Spinal cord (tissue), 9 donors: ENCODE measurements at regions not wholly inside any gene's neighbourhood (a gene's known extent, or its start where the extent isn't known, plus 50 kb on each side); places are given as distances from the start of the nearest gene placed in this dataset.

Source experiments
- DNase-seq, 6 donors: peaks; one replicate each; pipeline versions ENCODE4 v3.0.0 to v3.0.0-alpha.2; 2013 to 2015; ENCODE audit warnings: low spot score in 6 of 6, low read depth in 4 of 6
- H3K27ac ChIP-seq: one replicate; pipeline ENCODE4 v1.5.1; 2013; ENCODE audit warnings: low read depth, low read length, control low read depth
- H3K27me3 ChIP-seq: one replicate; pipeline ENCODE4 v1.6.1; 2013; ENCODE audit warnings: low read length; ENCODE audit not compliant: control insufficient read depth, insufficient read depth
- H3K36me3 ChIP-seq: one replicate; pipeline ENCODE4 v1.6.1; 2013; ENCODE audit warnings: low read length; ENCODE audit not compliant: control insufficient read depth, insufficient read depth
- H3K4me1 ChIP-seq: one replicate; pipeline ENCODE4 v1.6.1; 2013; ENCODE audit warnings: low read length; ENCODE audit not compliant: control insufficient read depth, insufficient read depth
- H3K4me3 ChIP-seq: one replicate; pipeline ENCODE4 v1.5.1; 2013; ENCODE audit warnings: low read depth, low read length, control low read depth
- H3K9me3 ChIP-seq: one replicate; pipeline ENCODE4 v1.6.1; 2013; ENCODE audit warnings: low read length; ENCODE audit not compliant: control insufficient read depth, insufficient read depth
- WGBS: methylation state at CpG from one replicate; pipeline ENCODE4 v1.1.5; 2013; ENCODE audit warnings: missing lambda C conversion rate; ENCODE audit not compliant: insufficient coverage; 5-methylcytosine and 5-hydroxymethylcytosine counted together
- donor health status: healthy.

- Histone ChIP-seq H3K4me3 (no peak overlapping the region), H3K4me1 (peaks cover 16% of the 10 kb centered on the region), H3K27ac (no peak overlapping the region), H3K36me3 (no peaks in the 10 kb centered on the region), H3K9me3 (peaks cover 6% of the 10 kb centered on the region), H3K27me3 (no peaks in the 10 kb centered on the region)
- 92% methylated on average over 5 of the region's 8 CpGs for WGBS
- DNase-seq, result no peak
Measured at GRCh38 chr22:49328630-49329405, 498.9 kb downstream of the BRD1 start.

GRCh38 chr22:49328118-49328475 is 499.6 kb downstream of the BRD1 start:
- peaks cover 10% of the 10 kb centered on the region for H3K4me1 ChIP-seq
- no peaks in the 10 kb centered on the region for H3K27me3 ChIP-seq
- H3K9me3 ChIP-seq, result peaks cover 6% of the 10 kb centered on the region
- 79% methylated on average over 6 of the region's 6 CpGs for WGBS
- no peaks in the 10 kb centered on the region for H3K36me3 ChIP-seq
- no peak overlapping the region for H3K27ac ChIP-seq
- no peak for DNase-seq
- H3K4me3 ChIP-seq, result no peak overlapping the region

GRCh38 chr22:49327411-49328117 is 500.1 kb downstream of the BRD1 start:
- DNase-seq, result peak in 1 of 6 donors; percentile 52

GRCh38 chr22:49326558-49326957 is 501.1 kb downstream of the BRD1 start:
- H3K27me3 ChIP-seq, result peaks cover 2% of the 10 kb centered on the region
- no peaks in the 10 kb centered on the region for H3K36me3 ChIP-seq
- DNase-seq, result no peak
- H3K9me3 ChIP-seq, result peaks cover 6% of the 10 kb centered on the region
- H3K4me1 ChIP-seq, result peaks cover 21% of the 10 kb centered on the region
- no peak overlapping the region for H3K27ac ChIP-seq
- no CpG with 5 or more reads among the region's 5 CpGs for WGBS
- H3K4me3 ChIP-seq, result no peak overlapping the region

More at GRCh38 chr22:49327411-49328117, 500.1 kb downstream of the BRD1 start:
- H3K36me3 ChIP-seq, result no peaks in the 10 kb centered on the region
- H3K9me3 ChIP-seq, result peaks cover 6% of the 10 kb centered on the region
- H3K27ac ChIP-seq, result no peak overlapping the region
- no peaks in the 10 kb centered on the region for H3K27me3 ChIP-seq
- H3K4me1 ChIP-seq, result peaks cover 12% of the 10 kb centered on the region
- no peak overlapping the region for H3K4me3 ChIP-seq
- 74% methylated on average over 5 of the region's 9 CpGs for WGBS

- peaks cover 2% of the 10 kb centered on the region for H3K27me3 ChIP-seq
- no peak for DNase-seq
- H3K4me1 ChIP-seq, result peaks cover 25% of the 10 kb centered on the region
- H3K36me3 ChIP-seq, result no peaks in the 10 kb centered on the region
- H3K9me3 ChIP-seq, result peaks cover 6% of the 10 kb centered on the region
- H3K27ac ChIP-seq, result no peak overlapping the region
- 89% methylated on average over 25 of the region's 25 CpGs for WGBS
- H3K4me3 ChIP-seq, result no peak overlapping the region
Measured at GRCh38 chr22:49325531-49326395, 501.9 kb downstream of the BRD1 start.

GRCh38 chr22:49324527-49325491 is 502.9 kb downstream of the BRD1 start:
- no peak overlapping the region for H3K4me3 ChIP-seq
- 87% methylated on average over 26 of the region's 29 CpGs for WGBS
- no peak overlapping the region for H3K27ac ChIP-seq
- peaks cover 25% of the 10 kb centered on the region for H3K4me1 ChIP-seq
- H3K27me3 ChIP-seq, result peaks cover 2% of the 10 kb centered on the region
- no peaks in the 10 kb centered on the region for H3K36me3 ChIP-seq
- peaks cover 6% of the 10 kb centered on the region for H3K9me3 ChIP-seq
- no peak for DNase-seq

- Histone ChIP-seq H3K27me3 (peaks cover 2% of the 10 kb centered on the region), H3K4me3 (no peak overlapping the region), H3K9me3 (peaks cover 6% of the 10 kb centered on the region), H3K4me1 (peaks cover 25% of the 10 kb centered on the region), H3K36me3 (no peaks in the 10 kb centered on the region), H3K27ac (no peak overlapping the region)
- no peak for DNase-seq
- 89% methylated on average over 20 of the region's 20 CpGs for WGBS
Measured at GRCh38 chr22:49323751-49324415, 503.8 kb downstream of the BRD1 start.

GRCh38 chr22:49322861-49323622 is 504.6 kb downstream of the BRD1 start:
- WGBS, result 89% methylated on average over 8 of the region's 11 CpGs
- Histone ChIP-seq H3K9me3 (peaks cover 6% of the 10 kb centered on the region), H3K27me3 (peaks cover 2% of the 10 kb centered on the region), H3K4me1 (peaks cover 21% of the 10 kb centered on the region), H3K27ac (no peak overlapping the region), H3K36me3 (no peaks in the 10 kb centered on the region), H3K4me3 (no peak overlapping the region)
- no peak for DNase-seq
